Astrocyte (in vitro differentiated cells and primary cell): ENCODE measurements at regions not wholly inside any gene's neighbourhood (a gene's known extent, or its start where the extent isn't known, plus 50 kb on each side); places are given as distances from the start of the nearest gene placed in this dataset.

Source experiments
- EZH2 ChIP-seq: IDR thresholded peaks from 2 replicates; pipeline ENCODE4 v1.6.1; 2012; ENCODE audit warnings: mild to moderate bottlenecking, low read length, inconsistent platforms; ENCODE audit not compliant: insufficient read depth
- TF ChIP-seq, protein P1 (sequence below): IDR thresholded peaks from 2 replicates; pipeline ENCODE4 v1.5.1; 2011; ENCODE audit warnings: low read depth, mild to moderate bottlenecking, inconsistent platforms, low read length, moderate library complexity; ENCODE audit not compliant: insufficient read depth

DNA sequence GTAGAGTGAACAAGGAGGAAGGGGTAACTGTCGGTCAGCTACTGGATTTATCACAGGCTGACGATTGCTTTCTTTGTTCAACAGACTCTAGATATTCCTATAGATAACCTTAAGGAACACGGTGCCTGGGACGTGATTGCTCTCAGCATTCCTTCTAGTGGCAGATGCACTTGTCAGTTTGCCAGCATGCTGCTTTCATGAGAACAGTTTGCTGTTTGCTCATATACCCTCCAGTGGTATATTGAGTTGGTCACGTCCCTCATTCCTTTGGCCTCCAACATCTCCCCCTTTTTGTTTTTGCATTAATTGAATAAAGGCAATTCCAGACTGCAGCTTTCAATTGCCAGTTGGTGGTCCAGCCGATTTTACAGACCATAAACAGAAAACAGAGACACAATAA, 76.8 kb upstream of the BTN3A2 start:
- TF ChIP-seq, protein P1, sequence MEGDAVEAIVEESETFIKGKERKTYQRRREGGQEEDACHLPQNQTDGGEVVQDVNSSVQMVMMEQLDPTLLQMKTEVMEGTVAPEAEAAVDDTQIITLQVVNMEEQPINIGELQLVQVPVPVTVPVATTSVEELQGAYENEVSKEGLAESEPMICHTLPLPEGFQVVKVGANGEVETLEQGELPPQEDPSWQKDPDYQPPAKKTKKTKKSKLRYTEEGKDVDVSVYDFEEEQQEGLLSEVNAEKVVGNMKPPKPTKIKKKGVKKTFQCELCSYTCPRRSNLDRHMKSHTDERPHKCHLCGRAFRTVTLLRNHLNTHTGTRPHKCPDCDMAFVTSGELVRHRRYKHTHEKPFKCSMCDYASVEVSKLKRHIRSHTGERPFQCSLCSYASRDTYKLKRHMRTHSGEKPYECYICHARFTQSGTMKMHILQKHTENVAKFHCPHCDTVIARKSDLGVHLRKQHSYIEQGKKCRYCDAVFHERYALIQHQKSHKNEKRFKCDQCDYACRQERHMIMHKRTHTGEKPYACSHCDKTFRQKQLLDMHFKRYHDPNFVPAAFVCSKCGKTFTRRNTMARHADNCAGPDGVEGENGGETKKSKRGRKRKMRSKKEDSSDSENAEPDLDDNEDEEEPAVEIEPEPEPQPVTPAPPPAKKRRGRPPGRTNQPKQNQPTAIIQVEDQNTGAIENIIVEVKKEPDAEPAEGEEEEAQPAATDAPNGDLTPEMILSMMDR = no peak
- TF ChIP-seq EZH2 = no peak
